ENCODE measurements at regions not wholly inside any gene's neighbourhood (a gene's known extent, or its start where the extent isn't known, plus 50 kb on each side); places are given as distances from the start of the nearest gene placed in this dataset.

DNA sequence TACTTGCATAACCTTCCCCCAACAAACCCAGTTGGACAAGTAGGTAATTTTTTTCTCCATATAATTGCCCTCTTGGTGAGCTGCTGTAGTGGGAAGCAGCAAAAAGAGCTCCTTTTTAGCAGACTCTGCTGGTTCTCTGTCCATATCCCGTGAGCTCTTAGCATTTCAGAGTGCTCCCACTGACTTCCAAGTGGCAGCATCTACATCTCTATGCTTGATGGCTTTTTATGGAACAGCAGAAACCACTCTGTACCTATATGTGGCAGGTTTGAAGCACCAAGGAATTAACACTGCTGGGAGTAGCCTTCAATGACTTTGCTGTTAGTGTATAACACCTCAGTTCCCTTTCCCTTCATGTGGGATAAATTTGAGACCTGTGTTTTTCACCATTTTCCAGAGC, 168.4 kb upstream of the NHS start:
- Histone ChIP-seq H3K4me1 (no peaks in the 10 kb centered on the region), H3K9me3 (no peaks in the 10 kb centered on the region), H3K4me3 (no peak overlapping the region), H3K36me3 (replicated peaks) (no peaks in the 10 kb centered on the region), H3K27me3 (ENCODE audit: low read depth) (no peaks in the 10 kb centered on the region; the same call in 1 of the 2 replicates)
- in situ Hi-C loops (cut with MboI; ENCODE audit: low sequenced_read_pairs): no loop called here
- DNase-seq (ENCODE audit: low spot score in 2 of 2): no peak

- in situ Hi-C loops (cut with MboI; ENCODE audit: low sequenced_read_pairs): no loop called here
- no peaks in the 10 kb centered on the region for H3K4me1 ChIP-seq
- H3K4me3 ChIP-seq: no peak overlapping the region
- H3K9me3 ChIP-seq: no peaks in the 10 kb centered on the region
- no peak for DNase-seq (ENCODE audit: low spot score in 2 of 2)
- H3K36me3 ChIP-seq (replicated peaks): no peaks in the 10 kb centered on the region
- H3K27me3 ChIP-seq (ENCODE audit: low read depth): no peaks in the 10 kb centered on the region
Observed at GRCh38 chrX:17214962-17215361, 160.0 kb upstream of the NHS start.

DNA sequence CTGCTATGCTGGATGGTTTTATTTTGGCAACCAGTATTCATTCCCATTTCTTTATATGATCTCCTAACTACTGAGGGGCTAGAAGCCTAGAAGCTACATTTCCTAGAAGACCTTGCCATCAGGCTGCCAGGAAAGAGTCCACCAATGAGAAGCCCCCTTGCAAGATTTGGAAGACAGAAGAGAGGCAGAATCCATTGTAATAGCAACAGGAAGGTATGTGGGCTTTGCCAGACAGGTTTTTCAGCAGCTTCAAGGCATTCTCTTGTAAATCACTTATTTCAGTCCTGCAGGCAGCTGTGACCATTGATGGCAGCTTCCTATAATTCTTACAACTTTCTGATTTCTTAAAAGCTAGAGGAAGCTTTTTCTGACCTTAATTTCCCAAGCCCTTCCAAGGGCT, 148.3 kb upstream of the NHS start:
- Histone ChIP-seq H3K9me3 (no peaks in the 10 kb centered on the region; the same call in 1 of the 2 replicates), H3K4me3 (no peak overlapping the region), H3K4me1 (no peaks in the 10 kb centered on the region), H3K36me3 (replicated peaks) (no peaks in the 10 kb centered on the region), H3K27me3 (ENCODE audit: low read depth) (no peaks in the 10 kb centered on the region; the same call in none of the 2 replicates)
- DNase-seq (ENCODE audit: low spot score in 2 of 2): no peak
- in situ Hi-C loops (cut with MboI; ENCODE audit: low sequenced_read_pairs): loop anchor here (25.0 kb wide), 1 partner anchor 461 kb away; no protein-coding TSS in a partner anchor

DNA sequence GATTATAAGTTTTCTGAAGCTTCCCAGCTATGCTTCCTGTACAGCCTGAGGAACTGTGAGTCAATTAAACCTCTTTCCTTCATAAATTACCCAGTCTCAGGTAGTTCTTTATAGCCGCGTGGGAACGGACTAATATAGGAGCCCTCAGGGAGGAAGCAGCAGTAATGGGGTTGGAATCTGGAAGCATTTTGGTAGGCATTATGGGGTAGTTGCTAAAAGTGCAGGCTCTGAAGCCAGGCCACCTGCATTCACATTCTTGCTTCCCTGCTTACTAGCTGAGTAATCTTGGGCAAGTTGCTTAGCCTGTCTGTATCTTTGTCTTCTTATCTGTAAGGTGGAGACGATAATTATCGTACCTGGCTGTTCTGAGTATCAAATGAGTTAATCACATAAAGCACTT, 137.9 kb upstream of the NHS start:
- Histone ChIP-seq H3K4me1 (no peaks in the 10 kb centered on the region), H3K9me3 (no peaks in the 10 kb centered on the region), H3K27me3 (ENCODE audit: low read depth) (no peaks in the 10 kb centered on the region), H3K4me3 (no peak overlapping the region), H3K36me3 (replicated peaks) (no peaks in the 10 kb centered on the region)
- no peak for DNase-seq (ENCODE audit: low spot score in 2 of 2)
- in situ Hi-C loops (cut with MboI; ENCODE audit: low sequenced_read_pairs): loop anchor here (25.0 kb wide), 1 partner anchor 450 kb away; no protein-coding TSS in a partner anchor

DNA sequence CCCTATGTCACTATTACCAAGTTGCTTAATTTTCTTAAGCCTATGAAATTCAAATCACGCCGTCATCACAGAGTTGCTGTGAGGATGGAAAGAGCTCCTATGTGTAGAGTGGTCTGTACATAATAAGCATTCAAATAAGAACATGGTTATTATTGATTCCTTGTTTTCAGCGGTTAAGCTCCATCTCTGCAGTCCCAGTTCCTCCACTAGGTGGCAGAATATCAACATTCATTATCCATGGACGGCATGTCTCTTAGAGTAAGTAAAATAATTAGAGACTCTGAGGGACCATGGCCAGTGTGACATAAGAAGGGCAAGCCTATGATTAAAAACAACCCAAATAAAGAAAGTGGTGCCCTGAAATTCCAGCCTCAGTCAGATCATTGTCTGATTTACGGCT, 132.5 kb upstream of the NHS start:
- in situ Hi-C loops (cut with MboI; ENCODE audit: low sequenced_read_pairs): loop anchor here (25.0 kb wide), 1 partner anchor 445 kb away; no protein-coding TSS in a partner anchor
- H3K36me3 ChIP-seq (replicated peaks): no peaks in the 10 kb centered on the region
- H3K4me1 ChIP-seq: no peaks in the 10 kb centered on the region
- H3K9me3 ChIP-seq: no peaks in the 10 kb centered on the region
- no peaks in the 10 kb centered on the region for H3K27me3 ChIP-seq (ENCODE audit: low read depth)
- no peak overlapping the region for H3K4me3 ChIP-seq
- DNase-seq (ENCODE audit: low spot score in 2 of 2): peak; percentile 28 to 70

DNA sequence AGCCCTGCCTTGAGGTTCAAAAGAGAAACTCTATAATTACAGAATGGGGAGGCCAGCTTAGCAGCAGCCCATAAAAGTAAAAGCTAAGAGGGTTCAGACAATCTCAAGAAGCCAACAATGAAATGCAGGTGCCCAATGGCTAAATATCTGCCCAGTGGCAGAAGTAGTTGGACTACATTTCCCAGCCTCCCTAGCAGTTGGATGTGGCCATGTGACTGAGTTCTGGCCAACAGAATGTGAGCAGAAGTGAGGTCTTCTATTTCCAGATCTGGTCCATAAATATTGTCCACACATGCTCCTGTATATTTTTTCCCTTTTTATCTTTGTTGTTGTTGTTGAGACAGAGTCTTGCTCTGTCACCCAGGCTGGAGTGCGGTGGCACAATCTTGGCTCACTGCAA, 127.9 kb upstream of the NHS start:
- H3K9me3 ChIP-seq: no peaks in the 10 kb centered on the region
- no peaks in the 10 kb centered on the region for H3K36me3 ChIP-seq (replicated peaks)
- no peaks in the 10 kb centered on the region for H3K4me1 ChIP-seq
- no peaks in the 10 kb centered on the region for H3K27me3 ChIP-seq (ENCODE audit: low read depth)
- no peak for DNase-seq (ENCODE audit: low spot score in 2 of 2)
- no peak overlapping the region for H3K4me3 ChIP-seq
- in situ Hi-C loops (cut with MboI; ENCODE audit: low sequenced_read_pairs): loop anchor here (25.0 kb wide), 1 partner anchor 440 kb away; no protein-coding TSS in a partner anchor

DNA sequence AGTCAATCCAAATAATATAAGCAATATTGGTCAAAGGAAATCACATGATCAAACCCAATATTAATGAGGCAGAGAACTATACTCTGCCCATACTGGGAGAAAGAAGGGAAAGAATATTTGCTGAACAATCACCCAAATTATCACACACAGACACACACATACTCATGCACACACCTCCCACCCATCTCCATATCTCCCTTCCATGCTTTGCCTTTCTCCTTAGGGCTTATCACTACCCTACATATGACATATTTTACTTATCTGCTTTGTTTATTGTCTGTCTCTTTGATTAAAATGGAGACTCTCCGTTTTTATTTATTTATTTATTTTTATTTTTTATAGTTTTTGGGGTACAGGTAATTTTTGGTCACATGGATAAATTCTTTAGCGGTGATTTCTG, 112.9 kb upstream of the NHS start:
- Histone ChIP-seq H3K4me1 (no peaks in the 10 kb centered on the region), H3K27me3 (ENCODE audit: low read depth) (no peaks in the 10 kb centered on the region), H3K36me3 (replicated peaks) (no peaks in the 10 kb centered on the region), H3K4me3 (no peak overlapping the region), H3K9me3 (no peaks in the 10 kb centered on the region)
- DNase-seq (ENCODE audit: low spot score in 2 of 2): no peak
- in situ Hi-C loops (cut with MboI; ENCODE audit: low sequenced_read_pairs): no loop called here

DNA sequence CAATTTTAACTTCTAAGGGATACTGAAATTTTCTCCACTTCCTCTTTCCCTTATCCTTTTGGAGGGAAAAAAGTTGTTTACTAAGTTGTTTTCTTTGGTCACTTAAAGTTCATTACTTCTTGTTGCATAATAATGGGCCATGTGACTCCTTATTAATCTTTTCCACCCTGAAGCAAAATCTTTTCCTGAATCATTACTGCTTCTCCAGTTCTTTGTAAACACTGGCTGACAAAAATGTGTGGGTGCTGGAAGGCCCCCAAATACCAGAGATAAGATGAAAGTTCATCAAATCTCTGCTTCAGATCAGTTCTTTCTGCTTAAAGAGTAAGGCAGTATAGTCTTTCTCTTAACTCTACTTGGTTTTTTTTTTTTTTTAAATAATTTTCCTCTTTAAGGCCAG, 108.9 kb upstream of the NHS start:
- no peak overlapping the region for H3K4me3 ChIP-seq
- in situ Hi-C loops (cut with MboI; ENCODE audit: low sequenced_read_pairs): no loop called here
- H3K4me1 ChIP-seq: no peaks in the 10 kb centered on the region
- no peak for DNase-seq (ENCODE audit: low spot score in 2 of 2)
- H3K27me3 ChIP-seq (ENCODE audit: low read depth): no peaks in the 10 kb centered on the region
- H3K36me3 ChIP-seq (replicated peaks): no peaks in the 10 kb centered on the region
- H3K9me3 ChIP-seq: no peaks in the 10 kb centered on the region

- no peaks in the 10 kb centered on the region for H3K4me1 ChIP-seq
- H3K9me3 ChIP-seq: no peaks in the 10 kb centered on the region
- DNase-seq (ENCODE audit: low spot score in 2 of 2): no peak
- no peak overlapping the region for H3K4me3 ChIP-seq
- in situ Hi-C loops (cut with MboI; ENCODE audit: low sequenced_read_pairs): no loop called here
- H3K36me3 ChIP-seq (replicated peaks): no peaks in the 10 kb centered on the region
- no peaks in the 10 kb centered on the region for H3K27me3 ChIP-seq (ENCODE audit: low read depth)
Observed at GRCh38 chrX:17278961-17279360, 96.0 kb upstream of the NHS start.

DNA sequence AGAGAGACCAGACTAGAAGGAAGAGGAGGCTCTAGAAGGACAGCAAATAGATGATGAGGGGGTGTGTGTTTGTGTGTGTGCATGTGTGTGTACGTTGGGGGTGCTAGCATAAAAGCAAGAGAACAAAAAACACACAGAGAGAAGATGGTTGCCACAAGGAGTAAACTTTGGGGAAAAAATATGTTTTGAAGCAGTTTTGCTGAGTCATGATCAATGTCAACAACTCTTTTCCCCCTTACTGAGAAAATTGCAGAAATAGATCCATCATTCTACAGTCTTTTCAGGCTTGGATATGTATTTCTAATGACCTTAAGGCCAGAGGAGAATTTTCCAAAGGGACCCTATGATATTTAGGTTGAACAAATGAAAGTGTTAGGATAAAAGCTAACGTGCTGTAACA, 89.0 kb upstream of the NHS start:
- H3K36me3 ChIP-seq (replicated peaks): no peaks in the 10 kb centered on the region
- no peaks in the 10 kb centered on the region for H3K9me3 ChIP-seq
- H3K4me1 ChIP-seq: no peaks in the 10 kb centered on the region
- in situ Hi-C loops (cut with MboI; ENCODE audit: low sequenced_read_pairs): no loop called here
- no peak overlapping the region for H3K4me3 ChIP-seq
- no peak for DNase-seq (ENCODE audit: low spot score in 2 of 2)
- no peaks in the 10 kb centered on the region for H3K27me3 ChIP-seq (ENCODE audit: low read depth)

- Histone ChIP-seq H3K36me3 (replicated peaks) (no peaks in the 10 kb centered on the region), H3K27me3 (ENCODE audit: low read depth) (peaks cover 3% of the 10 kb centered on the region; the same call in 1 of the 2 replicates), H3K9me3 (no peaks in the 10 kb centered on the region), H3K4me3 (no peak overlapping the region), H3K4me1 (no peaks in the 10 kb centered on the region)
- in situ Hi-C loops (cut with MboI; ENCODE audit: low sequenced_read_pairs): no loop called here
- no peak for DNase-seq (ENCODE audit: low spot score in 2 of 2)
Observed at GRCh38 chrX:17291171-17291900, 83.7 kb upstream of the NHS start.

DNA sequence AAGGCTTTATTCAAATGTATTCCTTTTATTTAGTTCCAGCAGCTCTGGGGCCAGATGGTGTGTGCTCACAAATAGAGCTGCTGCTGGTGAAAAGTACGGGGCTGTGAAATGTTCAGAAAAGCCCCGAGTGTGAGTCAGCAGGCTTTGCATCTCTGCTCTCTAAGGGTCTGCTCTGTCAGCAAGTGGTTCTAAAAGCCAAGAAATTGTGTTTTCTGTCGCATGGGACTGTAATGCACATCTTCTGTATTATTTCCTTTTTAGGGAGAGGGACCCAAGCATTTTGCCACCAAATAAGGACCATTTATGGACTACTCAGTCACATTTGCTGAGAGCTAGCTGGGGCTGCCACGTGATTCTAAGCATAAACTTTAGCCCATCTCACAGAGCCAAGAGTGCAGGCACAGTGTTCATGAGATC, 82.9 kb upstream of the NHS start:
- DNase-seq (ENCODE audit: low spot score in 2 of 2): no peak
- in situ Hi-C loops (cut with MboI; ENCODE audit: low sequenced_read_pairs): no loop called here
- no peak overlapping the region for H3K4me3 ChIP-seq

GRCh38 chrX:17294561-17294960, 80.4 kb upstream of the NHS start:
- H3K4me3 ChIP-seq: no peak overlapping the region
- in situ Hi-C loops (cut with MboI; ENCODE audit: low sequenced_read_pairs): no loop called here
- H3K9me3 ChIP-seq: no peaks in the 10 kb centered on the region
- H3K36me3 ChIP-seq (replicated peaks): no peaks in the 10 kb centered on the region
- no peak for DNase-seq (ENCODE audit: low spot score in 2 of 2)
- no peaks in the 10 kb centered on the region for H3K4me1 ChIP-seq
- peaks cover 3% of the 10 kb centered on the region; the same call in 1 of the 2 replicates for H3K27me3 ChIP-seq (ENCODE audit: low read depth)

More for the DNA sequence above, 82.9 kb upstream of the NHS start:
- Histone ChIP-seq H3K9me3 (no peaks in the 10 kb centered on the region), H3K4me1 (no peaks in the 10 kb centered on the region), H3K36me3 (replicated peaks) (no peaks in the 10 kb centered on the region), H3K27me3 (ENCODE audit: low read depth) (peaks cover 3% of the 10 kb centered on the region; the same call in 1 of the 2 replicates)

DNA sequence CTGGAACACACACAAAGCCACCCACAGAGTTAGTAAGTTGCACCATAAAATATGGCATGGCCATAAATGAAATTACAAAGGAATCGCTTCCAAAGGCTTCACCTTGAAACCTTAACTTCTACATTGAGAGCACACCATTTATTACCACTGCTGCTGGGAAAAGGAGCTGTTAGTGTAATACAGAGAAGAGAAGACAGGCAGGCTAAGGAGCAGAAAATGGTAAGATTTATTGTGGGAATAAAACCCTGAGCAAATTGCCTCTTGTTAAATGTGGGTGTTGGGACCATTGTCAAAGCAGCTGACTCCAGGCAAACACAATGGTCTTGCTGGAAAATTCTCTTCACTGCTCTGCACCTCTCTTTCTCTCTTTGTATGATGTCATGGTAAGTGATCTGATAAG, 79.2 kb upstream of the NHS start:
- Histone ChIP-seq H3K27me3 (ENCODE audit: low read depth) (peaks cover 3% of the 10 kb centered on the region; the same call in 1 of the 2 replicates), H3K36me3 (replicated peaks) (no peaks in the 10 kb centered on the region), H3K9me3 (no peaks in the 10 kb centered on the region), H3K4me1 (no peaks in the 10 kb centered on the region), H3K4me3 (no peak overlapping the region)
- DNase-seq (ENCODE audit: low spot score in 2 of 2): no peak
- in situ Hi-C loops (cut with MboI; ENCODE audit: low sequenced_read_pairs): no loop called here

All from HAP-1 (cell line).